ENCODE measurements at regions not wholly inside any gene's neighbourhood (a gene's known extent, or its start where the extent isn't known, plus 50 kb on each side); places are given as distances from the start of the nearest gene placed in this dataset.
"Not testable (repeated sequence)": the region's sequence is repeated elsewhere in the genome, so short reads cannot be mapped to it uniquely, and the experiment has no call there.

GRCh38 chr15:53022788-53023187 is 232.7 kb upstream of the ONECUT1 start:
- Mint-ChIP-seq H3K36me3 (ENCODE audit: low read depth) (no peaks in the 10 kb centered on the region), H3K27ac (no peak overlapping the region), H3K4me3 (no peak overlapping the region), H3K9me3 (peaks cover 37% of the 10 kb centered on the region), H3K27me3 (no peaks in the 10 kb centered on the region), H3K4me1 (ENCODE audit: low read depth) (no peaks in the 10 kb centered on the region)
- intact Hi-C loops (cut with micrococcal nuclease): no loop called here

- H3K4me3 Mint-ChIP-seq: no peak overlapping the region
- no peaks in the 10 kb centered on the region for H3K4me1 Mint-ChIP-seq (ENCODE audit: low read depth)
- no peaks in the 10 kb centered on the region for H3K36me3 Mint-ChIP-seq (ENCODE audit: low read depth)
- no peaks in the 10 kb centered on the region for H3K27me3 Mint-ChIP-seq
- no peak overlapping the region for H3K27ac Mint-ChIP-seq
- H3K9me3 Mint-ChIP-seq: peaks cover 20% of the 10 kb centered on the region
- intact Hi-C loops (cut with micrococcal nuclease): no loop called here
These were observed 223.2 kb upstream of the ONECUT1 start for GRCh38 chr15:53013329-53013728.

- intact Hi-C loops (cut with micrococcal nuclease); H3K27ac Mint-ChIP-seq; H3K27me3 Mint-ChIP-seq: not testable (repeated sequence)
These were observed 221.6 kb upstream of the ONECUT1 start for GRCh38 chr15:53011779-53012178.

GRCh38 chr15:53009093-53009492 is 219.0 kb upstream of the ONECUT1 start:
- Mint-ChIP-seq H3K9me3 (peaks cover 20% of the 10 kb centered on the region), H3K4me1 (ENCODE audit: low read depth) (no peaks in the 10 kb centered on the region), H3K27me3 (no peaks in the 10 kb centered on the region), H3K36me3 (ENCODE audit: low read depth) (no peaks in the 10 kb centered on the region), H3K27ac (no peak overlapping the region), H3K4me3 (no peak overlapping the region)
- intact Hi-C loops (cut with micrococcal nuclease): no loop called here

More at GRCh38 chr15:53011779-53012178, 221.6 kb upstream of the ONECUT1 start:
- H3K9me3 Mint-ChIP-seq: peaks cover 20% of the 10 kb centered on the region
- not testable (repeated sequence) for H3K4me3 Mint-ChIP-seq; H3K36me3 Mint-ChIP-seq (ENCODE audit: low read depth); H3K4me1 Mint-ChIP-seq (ENCODE audit: low read depth)

GRCh38 chr15:53000409-53000808 is 210.3 kb upstream of the ONECUT1 start:
- Mint-ChIP-seq H3K9me3 (no peaks in the 10 kb centered on the region), H3K4me3 (no peak overlapping the region), H3K27ac (no peak overlapping the region), H3K36me3 (ENCODE audit: low read depth) (no peaks in the 10 kb centered on the region), H3K27me3 (no peaks in the 10 kb centered on the region), H3K4me1 (ENCODE audit: low read depth) (no peaks in the 10 kb centered on the region)
- intact Hi-C loops (cut with micrococcal nuclease): no loop called here

GRCh38 chr15:52997123-52997522 is 207.0 kb upstream of the ONECUT1 start:
- Mint-ChIP-seq H3K27me3 (no peaks in the 10 kb centered on the region), H3K36me3 (ENCODE audit: low read depth) (no peaks in the 10 kb centered on the region), H3K27ac (no peak overlapping the region), H3K4me3 (no peak overlapping the region), H3K9me3 (peaks cover 30% of the 10 kb centered on the region), H3K4me1 (ENCODE audit: low read depth) (no peaks in the 10 kb centered on the region)
- intact Hi-C loops (cut with micrococcal nuclease): no loop called here

- Mint-ChIP-seq H3K4me1 (ENCODE audit: low read depth) (no peaks in the 10 kb centered on the region), H3K4me3 (no peak overlapping the region), H3K27ac (no peak overlapping the region), H3K36me3 (ENCODE audit: low read depth) (no peaks in the 10 kb centered on the region), H3K9me3 (peaks cover 41% of the 10 kb centered on the region), H3K27me3 (no peaks in the 10 kb centered on the region)
- intact Hi-C loops (cut with micrococcal nuclease): no loop called here
These were observed 204.2 kb upstream of the ONECUT1 start for GRCh38 chr15:52994290-52994689.

GRCh38 chr15:52984507-52984906 is 194.4 kb upstream of the ONECUT1 start:
- no peak overlapping the region for H3K27ac Mint-ChIP-seq
- no peaks in the 10 kb centered on the region for H3K27me3 Mint-ChIP-seq
- no peaks in the 10 kb centered on the region for H3K4me1 Mint-ChIP-seq (ENCODE audit: low read depth)
- no peak overlapping the region for H3K4me3 Mint-ChIP-seq
- no peaks in the 10 kb centered on the region for H3K36me3 Mint-ChIP-seq (ENCODE audit: low read depth)
- no peaks in the 10 kb centered on the region for H3K9me3 Mint-ChIP-seq
- intact Hi-C loops (cut with micrococcal nuclease): no loop called here

- no peak overlapping the region for H3K27ac Mint-ChIP-seq
- no peaks in the 10 kb centered on the region for H3K4me1 Mint-ChIP-seq (ENCODE audit: low read depth)
- H3K36me3 Mint-ChIP-seq (ENCODE audit: low read depth): no peaks in the 10 kb centered on the region
- no peaks in the 10 kb centered on the region for H3K27me3 Mint-ChIP-seq
- no peak overlapping the region for H3K4me3 Mint-ChIP-seq
- no peaks in the 10 kb centered on the region for H3K9me3 Mint-ChIP-seq
- intact Hi-C loops (cut with micrococcal nuclease): no loop called here
These were observed 190.3 kb upstream of the ONECUT1 start for GRCh38 chr15:52980446-52980845.

- no peaks in the 10 kb centered on the region for H3K36me3 Mint-ChIP-seq (ENCODE audit: low read depth)
- no peaks in the 10 kb centered on the region for H3K4me1 Mint-ChIP-seq (ENCODE audit: low read depth)
- H3K27me3 Mint-ChIP-seq: no peaks in the 10 kb centered on the region
- intact Hi-C loops (cut with micrococcal nuclease): no loop called here
- no peaks in the 10 kb centered on the region for H3K9me3 Mint-ChIP-seq
- H3K27ac Mint-ChIP-seq: no peak overlapping the region
- H3K4me3 Mint-ChIP-seq: no peak overlapping the region
These were observed 186.5 kb upstream of the ONECUT1 start for GRCh38 chr15:52976516-52977075.

- H3K4me1 Mint-ChIP-seq (ENCODE audit: low read depth): no peaks in the 10 kb centered on the region
- H3K27ac Mint-ChIP-seq: no peak overlapping the region
- H3K4me3 Mint-ChIP-seq: no peak overlapping the region
- intact Hi-C loops (cut with micrococcal nuclease): no loop called here
- H3K27me3 Mint-ChIP-seq: no peaks in the 10 kb centered on the region
- H3K9me3 Mint-ChIP-seq: no peaks in the 10 kb centered on the region
- no peaks in the 10 kb centered on the region for H3K36me3 Mint-ChIP-seq (ENCODE audit: low read depth)
These were observed 185.9 kb upstream of the ONECUT1 start for GRCh38 chr15:52975941-52976449.

GRCh38 chr15:52963865-52964264 is 173.7 kb upstream of the ONECUT1 start:
- H3K9me3 Mint-ChIP-seq: no peaks in the 10 kb centered on the region
- no peak overlapping the region for H3K4me3 Mint-ChIP-seq
- H3K36me3 Mint-ChIP-seq (ENCODE audit: low read depth): no peaks in the 10 kb centered on the region
- intact Hi-C loops (cut with micrococcal nuclease): no loop called here
- H3K27me3 Mint-ChIP-seq: peaks cover 2% of the 10 kb centered on the region
- H3K27ac Mint-ChIP-seq: no peak overlapping the region
- H3K4me1 Mint-ChIP-seq (ENCODE audit: low read depth): no peaks in the 10 kb centered on the region

GRCh38 chr15:52960283-52960682 is 170.1 kb upstream of the ONECUT1 start:
- no peak overlapping the region for H3K27ac Mint-ChIP-seq
- no peak overlapping the region for H3K4me3 Mint-ChIP-seq
- no peaks in the 10 kb centered on the region for H3K27me3 Mint-ChIP-seq
- no peaks in the 10 kb centered on the region for H3K4me1 Mint-ChIP-seq (ENCODE audit: low read depth)
- H3K36me3 Mint-ChIP-seq (ENCODE audit: low read depth): no peaks in the 10 kb centered on the region
- intact Hi-C loops (cut with micrococcal nuclease): no loop called here
- no peaks in the 10 kb centered on the region for H3K9me3 Mint-ChIP-seq

GRCh38 chr15:52943746-52944145 is 153.6 kb upstream of the ONECUT1 start:
- H3K36me3 Mint-ChIP-seq (ENCODE audit: low read depth): no peaks in the 10 kb centered on the region
- no peaks in the 10 kb centered on the region for H3K4me1 Mint-ChIP-seq (ENCODE audit: low read depth)
- H3K27ac Mint-ChIP-seq: no peak overlapping the region
- no peak overlapping the region for H3K4me3 Mint-ChIP-seq
- no peaks in the 10 kb centered on the region for H3K27me3 Mint-ChIP-seq
- intact Hi-C loops (cut with micrococcal nuclease): no loop called here
- H3K9me3 Mint-ChIP-seq: peaks cover 9% of the 10 kb centered on the region

- H3K9me3 Mint-ChIP-seq: no peaks in the 10 kb centered on the region
- H3K4me3 Mint-ChIP-seq: no peak overlapping the region
- H3K27ac Mint-ChIP-seq: no peak overlapping the region
- H3K27me3 Mint-ChIP-seq: no peaks in the 10 kb centered on the region
- H3K36me3 Mint-ChIP-seq (ENCODE audit: low read depth): no peaks in the 10 kb centered on the region
- intact Hi-C loops (cut with micrococcal nuclease): no loop called here
- no peaks in the 10 kb centered on the region for H3K4me1 Mint-ChIP-seq (ENCODE audit: low read depth)
These were observed 146.4 kb upstream of the ONECUT1 start for GRCh38 chr15:52936489-52936888.
